Panc1 (cell line): ENCODE measurements at regions not wholly inside any gene's neighbourhood (a gene's known extent, or its start where the extent isn't known, plus 50 kb on each side); places are given as distances from the start of the nearest gene placed in this dataset.

Source experiments
- ATAC-seq: fragments of 200-7000 bp; cut with Tn5 transposase; 2 replicates; pipeline ENCODE4 v1.9.1; 2020; ENCODE audit warnings: mild to moderate bottlenecking, moderate library complexity
- BruUV-seq: library from RNA; stranded (reverse); fragments of 400-500 nt; replicated peaks from 2 replicates; lab custom pipeline; 2021; lab: Mats Ljungman, UMichigan
- CTCF ChIA-PET: fragments of 300-600 bp; sonication (Branson Sonifier 250); formaldehyde crosslinking; loops from one replicate; lab custom pipeline; 2022; ENCODE audit warnings: antibody characterized with exemption; lab: Charles Lee
- POLR2A ChIA-PET: fragments of 300-600 bp; sonication (Branson Sonifier 250); formaldehyde crosslinking; loops from one replicate; lab custom pipeline; 2022; ENCODE audit warnings: antibody characterized with exemption; lab: Charles Lee
- DNase-seq: peaks from one replicate; pipeline ENCODE4 v3.0.0-alpha.2; 2010; ENCODE audit warnings: low read depth, low spot score
- H3K27ac ChIP-seq: 2 replicates; pipeline ENCODE4 v1.5.1; 2011; ENCODE audit warnings: mild to moderate bottlenecking, low read length, inconsistent platforms
- H3K27me3 ChIP-seq: fragments of 200-500 bp; sonication (Bioruptor generic); 2 replicates; pipeline ENCODE4 v1.6.0; 2014; ENCODE audit warnings: low read length, inconsistent platforms; ENCODE audit not compliant: control insufficient read depth, insufficient read depth
- H3K36me3 ChIP-seq: fragments of 200-500 bp; sonication (Bioruptor generic); 2 replicates; pipeline ENCODE4 v1.5.1; 2014; ENCODE audit warnings: inconsistent platforms, mild to moderate bottlenecking, low read length, moderate library complexity; ENCODE audit not compliant: control insufficient read depth, insufficient read depth
- H3K4me1 ChIP-seq: 2 replicates; pipeline ENCODE4 v1.5.1; 2011; ENCODE audit warnings: inconsistent platforms, mild to moderate bottlenecking, low read length, moderate library complexity; ENCODE audit not compliant: control insufficient read depth, insufficient read depth
- H3K4me3 ChIP-seq, 2 experiments: 2 replicates each; pipeline ENCODE4 v1.5.1; 2011 to 2012; ENCODE audit warnings: low read depth in 2 of 2, low read length in 2 of 2, mild to moderate bottlenecking in 2 of 2, inconsistent platforms in 1 of 2, moderate library complexity in 1 of 2
- H3K9me3 ChIP-seq: fragments of 200-500 bp; sonication (Bioruptor generic); 2 replicates; pipeline ENCODE4 v1.5.1; 2014; ENCODE audit warnings: low read depth, mild to moderate bottlenecking, inconsistent platforms, low read length, moderate library complexity; ENCODE audit not compliant: control insufficient read depth, insufficient read depth
- POLR2AphosphoS5 ChIP-seq: IDR thresholded peaks from 2 replicates; pipeline ENCODE4 v1.6.1; 2012; ENCODE audit warnings: mild to moderate bottlenecking, low read depth, low read length, moderate library complexity
- SIN3A ChIP-seq: IDR thresholded peaks from 2 replicates; pipeline ENCODE4 v1.6.1; 2012; ENCODE audit warnings: low read depth, mild to moderate bottlenecking, low read length, moderate library complexity, borderline replicate concordance; ENCODE audit not compliant: insufficient read depth
- TCF7L2 ChIP-seq: IDR thresholded peaks from 2 replicates; pipeline ENCODE4 v1.6.1; 2011; ENCODE audit warnings: mild to moderate bottlenecking, low read depth, low read length, inconsistent platforms
- in situ Hi-C: cut with HindIII; loops from 2 replicates; pipeline ENCODE4 v1.10.0; 2016; ENCODE audit warnings: low sequenced_read_pairs, low pct_unique_long_range_greater_than_20kb
- intact Hi-C: fragments of 100-400 bp; cut with micrococcal nuclease; formaldehyde crosslinking; loops from one replicate; pipeline ENCODE4 v1.10.0; 2022; ENCODE audit not compliant: unreplicated experiment
- TF ChIP-seq, protein P1 (sequence below), 2 experiments: IDR thresholded peaks; 2 replicates each; pipeline ENCODE4 v1.6.1; 2011 to 2012; ENCODE audit warnings: low read depth in 2 of 2, control low read depth in 1 of 2, low read length in 1 of 2, mild to moderate bottlenecking in 1 of 2, moderate library complexity in 1 of 2; ENCODE audit not compliant: insufficient read depth in 1 of 2
- TF ChIP-seq, protein P2 (sequence below): fragments of 450-650 bp; IDR thresholded peaks from 2 replicates; pipeline ENCODE4 v1.5.1; 2017; ENCODE audit warnings: mild to moderate bottlenecking

DNA sequence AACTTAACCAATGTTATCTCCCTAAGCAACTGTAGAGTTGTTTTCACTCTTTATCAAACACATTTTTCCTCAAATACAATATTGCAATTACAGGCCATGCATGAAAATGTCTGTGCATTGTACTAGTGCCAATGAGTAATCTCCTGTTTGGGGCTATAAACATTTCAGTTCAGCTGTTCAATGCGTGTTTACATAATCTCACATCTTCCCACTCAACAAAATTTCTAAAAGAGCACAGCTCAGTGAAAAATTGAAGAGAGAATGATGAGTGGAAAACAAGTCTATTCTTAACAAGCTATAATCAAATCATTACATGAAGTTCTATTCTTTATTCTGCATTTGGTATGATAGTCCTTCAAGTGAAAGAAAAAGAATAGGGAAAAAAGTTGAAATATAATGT is 780.5 kb upstream of the CDH9 start:
- TF ChIP-seq SIN3A, result no peak
- TF ChIP-seq, protein P1, sequence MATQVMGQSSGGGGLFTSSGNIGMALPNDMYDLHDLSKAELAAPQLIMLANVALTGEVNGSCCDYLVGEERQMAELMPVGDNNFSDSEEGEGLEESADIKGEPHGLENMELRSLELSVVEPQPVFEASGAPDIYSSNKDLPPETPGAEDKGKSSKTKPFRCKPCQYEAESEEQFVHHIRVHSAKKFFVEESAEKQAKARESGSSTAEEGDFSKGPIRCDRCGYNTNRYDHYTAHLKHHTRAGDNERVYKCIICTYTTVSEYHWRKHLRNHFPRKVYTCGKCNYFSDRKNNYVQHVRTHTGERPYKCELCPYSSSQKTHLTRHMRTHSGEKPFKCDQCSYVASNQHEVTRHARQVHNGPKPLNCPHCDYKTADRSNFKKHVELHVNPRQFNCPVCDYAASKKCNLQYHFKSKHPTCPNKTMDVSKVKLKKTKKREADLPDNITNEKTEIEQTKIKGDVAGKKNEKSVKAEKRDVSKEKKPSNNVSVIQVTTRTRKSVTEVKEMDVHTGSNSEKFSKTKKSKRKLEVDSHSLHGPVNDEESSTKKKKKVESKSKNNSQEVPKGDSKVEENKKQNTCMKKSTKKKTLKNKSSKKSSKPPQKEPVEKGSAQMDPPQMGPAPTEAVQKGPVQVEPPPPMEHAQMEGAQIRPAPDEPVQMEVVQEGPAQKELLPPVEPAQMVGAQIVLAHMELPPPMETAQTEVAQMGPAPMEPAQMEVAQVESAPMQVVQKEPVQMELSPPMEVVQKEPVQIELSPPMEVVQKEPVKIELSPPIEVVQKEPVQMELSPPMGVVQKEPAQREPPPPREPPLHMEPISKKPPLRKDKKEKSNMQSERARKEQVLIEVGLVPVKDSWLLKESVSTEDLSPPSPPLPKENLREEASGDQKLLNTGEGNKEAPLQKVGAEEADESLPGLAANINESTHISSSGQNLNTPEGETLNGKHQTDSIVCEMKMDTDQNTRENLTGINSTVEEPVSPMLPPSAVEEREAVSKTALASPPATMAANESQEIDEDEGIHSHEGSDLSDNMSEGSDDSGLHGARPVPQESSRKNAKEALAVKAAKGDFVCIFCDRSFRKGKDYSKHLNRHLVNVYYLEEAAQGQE (IDR thresholded peaks at IDR 0.05; ENCODE audit: insufficient read depth in 1 of 2, low read depth in 2 of 2, low read length in 1 of 2), result no peak
- TF ChIP-seq POLR2AphosphoS5, result no peak
- TF ChIP-seq, protein P2, sequence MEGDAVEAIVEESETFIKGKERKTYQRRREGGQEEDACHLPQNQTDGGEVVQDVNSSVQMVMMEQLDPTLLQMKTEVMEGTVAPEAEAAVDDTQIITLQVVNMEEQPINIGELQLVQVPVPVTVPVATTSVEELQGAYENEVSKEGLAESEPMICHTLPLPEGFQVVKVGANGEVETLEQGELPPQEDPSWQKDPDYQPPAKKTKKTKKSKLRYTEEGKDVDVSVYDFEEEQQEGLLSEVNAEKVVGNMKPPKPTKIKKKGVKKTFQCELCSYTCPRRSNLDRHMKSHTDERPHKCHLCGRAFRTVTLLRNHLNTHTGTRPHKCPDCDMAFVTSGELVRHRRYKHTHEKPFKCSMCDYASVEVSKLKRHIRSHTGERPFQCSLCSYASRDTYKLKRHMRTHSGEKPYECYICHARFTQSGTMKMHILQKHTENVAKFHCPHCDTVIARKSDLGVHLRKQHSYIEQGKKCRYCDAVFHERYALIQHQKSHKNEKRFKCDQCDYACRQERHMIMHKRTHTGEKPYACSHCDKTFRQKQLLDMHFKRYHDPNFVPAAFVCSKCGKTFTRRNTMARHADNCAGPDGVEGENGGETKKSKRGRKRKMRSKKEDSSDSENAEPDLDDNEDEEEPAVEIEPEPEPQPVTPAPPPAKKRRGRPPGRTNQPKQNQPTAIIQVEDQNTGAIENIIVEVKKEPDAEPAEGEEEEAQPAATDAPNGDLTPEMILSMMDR, result no peak
- TF ChIP-seq TCF7L2, result no peak
- POLR2A ChIA-PET, result no interaction called here
- no peak for ATAC-seq
- no peaks in the 10 kb centered on the region for H3K36me3 ChIP-seq
- intact Hi-C loops, result no loop called here
- H3K4me3 ChIP-seq, result no peak overlapping the region
- no peak for DNase-seq
- CTCF ChIA-PET, result no interaction called here
- H3K4me1 ChIP-seq, result no peaks in the 10 kb centered on the region
- BruUV-seq, result no TSS peak
- H3K9me3 ChIP-seq, result no peaks in the 10 kb centered on the region
- no peaks in the 10 kb centered on the region for H3K27me3 ChIP-seq
- in situ Hi-C loops, result no loop called here
- H3K27ac ChIP-seq, result no peak overlapping the region

DNA sequence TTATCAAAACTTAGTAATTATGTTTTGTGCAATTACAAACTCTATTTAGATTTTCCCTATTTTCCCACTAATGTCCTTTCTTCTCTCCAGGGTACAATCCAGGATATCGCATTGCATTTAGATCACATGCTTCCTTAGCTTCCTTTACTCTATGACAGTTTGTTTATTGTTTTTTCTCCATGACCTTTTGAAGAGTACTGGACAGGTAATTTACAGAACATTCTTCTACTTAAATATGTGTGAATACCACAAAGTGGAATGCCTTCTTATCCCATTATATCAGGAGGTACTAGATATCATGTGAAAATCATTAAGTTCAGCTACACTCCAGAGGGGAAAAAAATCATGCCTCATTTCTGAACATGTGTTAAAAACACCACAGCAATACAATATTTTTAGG is 776.6 kb upstream of the CDH9 start:
- DNase-seq (no peak), ATAC-seq (no peak)
- Histone ChIP-seq H3K9me3 (no peaks in the 10 kb centered on the region), H3K27me3 (no peaks in the 10 kb centered on the region), H3K36me3 (no peaks in the 10 kb centered on the region), H3K4me3 (no peak overlapping the region), H3K27ac (no peak overlapping the region), H3K4me1 (no peaks in the 10 kb centered on the region)
- intact Hi-C loops, result no loop called here
- TF ChIP-seq, protein P2, result no peak
- TF ChIP-seq SIN3A (no peak), POLR2AphosphoS5 (no peak), TCF7L2 (no peak)
- TF ChIP-seq, protein P1 (IDR thresholded peaks at IDR 0.05; ENCODE audit: insufficient read depth in 1 of 2, low read depth in 2 of 2, low read length in 1 of 2), result no peak
- in situ Hi-C loops, result no loop called here
- no TSS peak for BruUV-seq
- POLR2A ChIA-PET, result no interaction called here
- CTCF ChIA-PET, result no interaction called here
